A549 (cell line): ENCODE measurements at regions not wholly inside any gene's neighbourhood (a gene's known extent, or its start where the extent isn't known, plus 50 kb on each side); places are given as distances from the start of the nearest gene placed in this dataset.

Experiments used
- ATAC-seq, 2 experiments: fragments of 200-7000 bp in 1 of 2; fragments of >200 bp in 1 of 2; cut with Nextera tagmentation in 1 of 2; cut with Tn5 transposase in 1 of 2; 3 replicates each; pipeline versions ENCODE4 v1.8.0 to v1.9.1; 2018 to 2020; ENCODE audit warnings: mild to moderate bottlenecking in 1 of 2, moderate library complexity in 1 of 2
- CTCF ChIA-PET: fragments of 300-600 bp; sonication (Branson Sonifier 250); formaldehyde crosslinking; extraction: SDS; loops from one replicate; lab custom pipeline; 2021; ENCODE audit warnings: antibody characterized with exemption, inconsistent platforms; lab: Yijun Ruan, JAX
- POLR2A ChIA-PET: fragments of 350-600 bp; formaldehyde crosslinking; extraction: SDS; loops from one replicate; lab custom pipeline; 2021; ENCODE audit warnings: antibody characterized with exemption, inconsistent platforms; lab: Yijun Ruan, JAX
- DNase-seq, 2 experiments: peaks; one replicate each; pipeline versions ENCODE4 v3.0.0 to v3.0.0-alpha.2; 2011 to 2016; ENCODE audit warnings: low read depth in 1 of 2, low spot score in 1 of 2
- FAIRE-seq: peaks from 2 replicates; lab custom pipeline; 2011; peaks lifted over from hg19 to GRCh38; lab: Jason Lieb, UNC
- H3K27ac ChIP-seq, 2 experiments: fragments of >200 bp; sonication (Bioruptor Twin); formaldehyde crosslinking; 3 replicates each; pipeline ENCODE4 v1.5.1; 2016 to 2017
- H3K4me1 ChIP-seq: fragments of >200 bp; sonication (Bioruptor Twin); formaldehyde crosslinking; 3 replicates; pipeline ENCODE4 v1.6.1; 2016
- H3K4me2 ChIP-seq: fragments of >200 bp; sonication (Bioruptor Twin); formaldehyde crosslinking; 3 replicates; pipeline ENCODE4 v1.6.1; 2016
- H3K4me3 ChIP-seq: fragments of >200 bp; sonication (Bioruptor Twin); formaldehyde crosslinking; 3 replicates; pipeline ENCODE4 v1.5.1; 2016
- H3K9me3 ChIP-seq: fragments of >200 bp; sonication (Bioruptor Twin); formaldehyde crosslinking; 3 replicates; pipeline ENCODE4 v1.6.1; 2016
- ATOH8 ChIP-seq: fragments of 250-450 bp; sonication (Bioruptor Pico); IDR thresholded peaks from 2 replicates; pipeline ENCODE4 v1.5.0; 2020; ENCODE audit warnings: low read depth, mild to moderate bottlenecking, moderate library complexity
- BHLHE40 ChIP-seq: IDR thresholded peaks from 2 replicates; pipeline ENCODE4 v1.6.1; 2012; ENCODE audit warnings: low read depth, low read length, inconsistent platforms
- CBX2 ChIP-seq: fragments of 200-600 bp; sonication (generic); IDR thresholded peaks from 2 replicates; pipeline ENCODE4 v1.6.1; 2016; ENCODE audit warnings: low read depth, mild to moderate bottlenecking, borderline replicate concordance
- CBX8 ChIP-seq: fragments of 200-600 bp; sonication (generic); IDR thresholded peaks from 2 replicates; pipeline ENCODE4 v1.6.1; 2016
- CEBPB ChIP-seq, 2 experiments: fragments of >200 bp in 1 of 2; sonication (Bioruptor Twin) in 1 of 2; formaldehyde crosslinking in 1 of 2; IDR thresholded peaks; 2 replicates each; pipeline ENCODE4 v1.6.1; 2012 to 2016
- CHD2 ChIP-seq: fragments of 150-350 bp; IDR thresholded peaks from 2 replicates; pipeline ENCODE4 v1.6.1; 2014; ENCODE audit warnings: low read length; ENCODE audit not compliant: partially characterized antibody
- EHMT2 ChIP-seq: fragments of 200-600 bp; sonication (generic); IDR thresholded peaks from 2 replicates; pipeline ENCODE4 v1.6.1; 2016; ENCODE audit warnings: antibody characterized with exemption, low read depth, mild to moderate bottlenecking, moderate library complexity
- EP300 ChIP-seq, 2 experiments: fragments of >200 bp; sonication (Bioruptor Twin); formaldehyde crosslinking; IDR thresholded peaks; 2 replicates in 1 of 2; 3 replicates in 1 of 2; pipeline ENCODE4 v1.6.1; 2016 to 2017
- ESRRA ChIP-seq: fragments of 150-350 bp; IDR thresholded peaks from 2 replicates; pipeline ENCODE4 v1.6.1; 2014; ENCODE audit warnings: mild to moderate bottlenecking, low read length, borderline replicate concordance
- FOSB ChIP-seq: fragments of 250-450 bp; sonication (Bioruptor Pico); IDR thresholded peaks from 2 replicates; pipeline ENCODE4 v1.5.0; 2020; ENCODE audit warnings: mild to moderate bottlenecking, moderate library complexity
- FOXS1 ChIP-seq: fragments of 250-450 bp; sonication (Bioruptor Pico); IDR thresholded peaks from 2 replicates; pipeline ENCODE4 v1.5.0; 2020; ENCODE audit warnings: mild to moderate bottlenecking, moderate library complexity
- HDAC2 ChIP-seq: fragments of 200-600 bp; sonication (generic); IDR thresholded peaks from 2 replicates; pipeline ENCODE4 v1.6.1; 2016
- HES2 ChIP-seq: fragments of >200 bp; sonication (Bioruptor Twin); formaldehyde crosslinking; IDR thresholded peaks from 2 replicates; pipeline ENCODE4 v1.6.1; 2016
- HOXA7 ChIP-seq: fragments of 250-450 bp; sonication (Bioruptor Pico); IDR thresholded peaks from 2 replicates; pipeline ENCODE4 v1.5.0; 2020; ENCODE audit warnings: mild to moderate bottlenecking, moderate library complexity
- HOXB5 ChIP-seq: fragments of 250-450 bp; sonication (Bioruptor Pico); IDR thresholded peaks from 2 replicates; pipeline ENCODE4 v1.5.0; 2020; ENCODE audit warnings: mild to moderate bottlenecking, moderate library complexity
- KDM5A ChIP-seq: fragments of 200-600 bp; sonication (generic); IDR thresholded peaks from 2 replicates; pipeline ENCODE4 v1.6.1; 2016; ENCODE audit warnings: antibody characterized with exemption, mild to moderate bottlenecking
- MAFK ChIP-seq: fragments of 450-650 bp; IDR thresholded peaks from 2 replicates; pipeline ENCODE4 v1.6.1; 2014; ENCODE audit not compliant: partially characterized antibody
- NR3C1 ChIP-seq: fragments of >200 bp; sonication (Bioruptor Twin); formaldehyde crosslinking; IDR thresholded peaks from 3 replicates; pipeline ENCODE4 v1.6.1; 2017
- RNF2 ChIP-seq: fragments of 200-600 bp; sonication (generic); IDR thresholded peaks from 2 replicates; pipeline ENCODE4 v1.6.1; 2016; ENCODE audit warnings: low read depth, mild to moderate bottlenecking, antibody characterized with exemption, moderate library complexity, borderline replicate concordance
- SMC3 ChIP-seq: fragments of >200 bp; sonication (Bioruptor Twin); formaldehyde crosslinking; IDR thresholded peaks from 3 replicates; pipeline ENCODE4 v1.6.1; 2018; ENCODE audit warnings: inconsistent platforms
- TP53 ChIP-seq: fragments of 250-450 bp; sonication (Bioruptor Pico); IDR thresholded peaks from 2 replicates; pipeline ENCODE4 v1.5.0; 2021; ENCODE audit warnings: mild to moderate bottlenecking, moderate library complexity
- USF2 ChIP-seq: fragments of 450-650 bp; IDR thresholded peaks from 2 replicates; pipeline ENCODE4 v1.6.1; 2014; ENCODE audit warnings: antibody characterized with exemption
- ZC3H11A ChIP-seq: fragments of 450-650 bp; IDR thresholded peaks from 2 replicates; pipeline ENCODE4 v1.6.1; 2014; ENCODE audit warnings: antibody characterized with exemption, mild to moderate bottlenecking
- WGBS: methylation state at CpG from one replicate; pipeline ENCODE4 v1.1.6; 2017; ENCODE audit errors: missing lambda C conversion rate; 5-methylcytosine and 5-hydroxymethylcytosine counted together
- TF ChIP-seq, protein P1 (sequence below): IDR thresholded peaks from 2 replicates; pipeline ENCODE4 v1.6.1; 2012; ENCODE audit warnings: low read depth, borderline replicate concordance

DNA sequence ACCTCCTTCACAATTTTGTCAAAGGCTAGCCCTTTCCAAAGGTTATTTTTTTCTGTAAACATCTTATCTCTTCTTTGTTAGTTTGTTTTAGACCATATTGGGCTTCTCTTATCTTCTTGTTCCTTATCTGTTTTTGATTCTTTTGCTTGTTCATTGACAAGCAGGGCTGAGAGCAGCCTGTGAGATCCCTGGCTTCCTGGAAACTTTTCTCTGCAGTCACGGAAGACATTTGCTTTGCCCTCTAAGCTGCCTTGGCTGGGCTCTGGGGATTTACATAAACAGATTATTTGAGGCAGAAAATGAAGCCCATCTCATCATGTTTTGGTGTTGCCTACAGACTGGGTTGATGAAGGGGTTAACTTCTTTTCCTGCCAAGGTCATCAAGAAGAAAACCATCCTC is 157.4 kb upstream of the AMOT start (continued):
- TF ChIP-seq, protein P1, sequence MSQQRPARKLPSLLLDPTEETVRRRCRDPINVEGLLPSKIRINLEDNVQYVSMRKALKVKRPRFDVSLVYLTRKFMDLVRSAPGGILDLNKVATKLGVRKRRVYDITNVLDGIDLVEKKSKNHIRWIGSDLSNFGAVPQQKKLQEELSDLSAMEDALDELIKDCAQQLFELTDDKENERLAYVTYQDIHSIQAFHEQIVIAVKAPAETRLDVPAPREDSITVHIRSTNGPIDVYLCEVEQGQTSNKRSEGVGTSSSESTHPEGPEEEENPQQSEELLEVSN = no peak
- TF ChIP-seq HES2 (no peak), CHD2 (no peak), HDAC2 (no peak), EHMT2 (no peak)

- TF ChIP-seq CBX8 (no peak), MAFK (no peak), RNF2 (no peak), CEBPB (IDR thresholded peaks at IDR 0.05) (no peak), ATOH8 (CRISPR knock-in tag) (no peak), ZC3H11A (no peak), USF2 (no peak), ESRRA (no peak), TP53 (CRISPR knock-in tag) (no peak), CBX2 (no peak), FOSB (CRISPR knock-in tag) (no peak), KDM5A (no peak), SMC3 (no peak), HOXB5 (CRISPR knock-in tag) (no peak), HOXA7 (CRISPR knock-in tag) (no peak), NR3C1 (no peak), FOXS1 (no peak), BHLHE40 (no peak)
- CTCF ChIA-PET = no interaction called here
Measured at GRCh38 chrX:112991801-112992200, 151.2 kb upstream of the AMOT start.

GRCh38 chrX:112979879-112980278 is 139.2 kb upstream of the AMOT start:
- no peak for FAIRE-seq
- CTCF ChIA-PET = no interaction called here

More at GRCh38 chrX:112991801-112992200, 151.2 kb upstream of the AMOT start:
- WGBS = 54% methylated on average over 2 of the region's 2 CpGs
- POLR2A ChIA-PET = no interaction called here
- no peak overlapping the region for H3K4me3 ChIP-seq
- H3K4me2 ChIP-seq = no peak overlapping the region
- no peaks in the 10 kb centered on the region for H3K9me3 ChIP-seq
- H3K4me1 ChIP-seq = no peaks in the 10 kb centered on the region
- FAIRE-seq (peak; percentile 80), ATAC-seq (no peak), DNase-seq (no peak)
- H3K27ac ChIP-seq = no peak overlapping the region

More at GRCh38 chrX:112979879-112980278, 139.2 kb upstream of the AMOT start:
- Histone ChIP-seq H3K9me3 (no peaks in the 10 kb centered on the region), H3K4me2 (no peak overlapping the region), H3K4me3 (no peak overlapping the region), H3K27ac (no peak overlapping the region), H3K4me1 (no peaks in the 10 kb centered on the region)
- ATAC-seq (no peak), DNase-seq (no peak)
- POLR2A ChIA-PET = no interaction called here
- TF ChIP-seq EP300 (IDR thresholded peaks at IDR 0.05) (no peak), NR3C1 (no peak), HDAC2 (no peak), RNF2 (no peak)
- 0% methylated on average over 1 of the region's 1 CpG for WGBS
